ENCODE measurements at regions not wholly inside any gene's neighbourhood (a gene's known extent, or its start where the extent isn't known, plus 50 kb on each side); places are given as distances from the start of the nearest gene placed in this dataset.

GRCh38 chr3:174640932-174641331, 218.2 kb upstream of the NAALADL2 start:
- 60 to 80% methylated on average over 3 to 18 of the region's 18 CpGs for WGBS, 2 donors
- H3K27me3 ChIP-seq: peaks cover 4% of the 10 kb centered on the region

DNA sequence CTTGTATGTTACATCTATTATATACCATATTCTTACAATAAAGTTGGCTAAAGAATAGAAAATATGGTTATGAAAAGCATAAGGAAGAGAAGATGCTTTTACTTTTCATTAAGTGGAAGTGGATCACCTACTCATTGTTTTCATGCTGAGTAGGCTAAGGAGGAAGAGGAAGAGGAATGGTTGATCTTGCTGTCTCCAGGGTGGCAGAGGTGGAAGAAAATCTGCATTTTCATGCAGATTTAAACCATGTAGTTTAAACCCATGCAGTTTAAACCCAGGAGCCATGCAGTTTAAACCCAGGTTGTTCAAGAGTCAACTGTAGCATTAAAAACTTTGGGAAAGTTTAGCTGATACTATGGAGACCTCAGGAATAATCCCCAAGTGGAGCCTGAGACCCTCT, 214.8 kb upstream of the NAALADL2 start:
- DNase-seq: no peak

More at GRCh38 chr3:174640932-174641331, 218.2 kb upstream of the NAALADL2 start:
- Histone ChIP-seq H3K9me3 (no peaks in the 10 kb centered on the region), H3K4me3 (peak overlapping the region in 1 of 2 donors; percentile 18), H3K27ac (no peak overlapping the region), H3K36me3 (ENCODE audit: low read depth, missing control alignments) (no peaks in the 10 kb centered on the region), H3K4me1 (no peaks in the 10 kb centered on the region)
- TF ChIP-seq, protein P1, sequence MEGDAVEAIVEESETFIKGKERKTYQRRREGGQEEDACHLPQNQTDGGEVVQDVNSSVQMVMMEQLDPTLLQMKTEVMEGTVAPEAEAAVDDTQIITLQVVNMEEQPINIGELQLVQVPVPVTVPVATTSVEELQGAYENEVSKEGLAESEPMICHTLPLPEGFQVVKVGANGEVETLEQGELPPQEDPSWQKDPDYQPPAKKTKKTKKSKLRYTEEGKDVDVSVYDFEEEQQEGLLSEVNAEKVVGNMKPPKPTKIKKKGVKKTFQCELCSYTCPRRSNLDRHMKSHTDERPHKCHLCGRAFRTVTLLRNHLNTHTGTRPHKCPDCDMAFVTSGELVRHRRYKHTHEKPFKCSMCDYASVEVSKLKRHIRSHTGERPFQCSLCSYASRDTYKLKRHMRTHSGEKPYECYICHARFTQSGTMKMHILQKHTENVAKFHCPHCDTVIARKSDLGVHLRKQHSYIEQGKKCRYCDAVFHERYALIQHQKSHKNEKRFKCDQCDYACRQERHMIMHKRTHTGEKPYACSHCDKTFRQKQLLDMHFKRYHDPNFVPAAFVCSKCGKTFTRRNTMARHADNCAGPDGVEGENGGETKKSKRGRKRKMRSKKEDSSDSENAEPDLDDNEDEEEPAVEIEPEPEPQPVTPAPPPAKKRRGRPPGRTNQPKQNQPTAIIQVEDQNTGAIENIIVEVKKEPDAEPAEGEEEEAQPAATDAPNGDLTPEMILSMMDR (IDR thresholded peaks at IDR 0.05): no peak
- no peak for TF ChIP-seq POLR2A (IDR thresholded peaks at IDR 0.05)
- intact Hi-C loops (cut with DNase I; ENCODE audit: low total_unique reads): no loop called here
- no peak for DNase-seq

GRCh38 chr3:174651951-174652350, 207.2 kb upstream of the NAALADL2 start:
- TF ChIP-seq POLR2A (IDR thresholded peaks at IDR 0.05): no peak
- TF ChIP-seq, protein P1 (IDR thresholded peaks at IDR 0.05): no peak
- intact Hi-C loops (cut with DNase I; ENCODE audit: low total_unique reads): no loop called here
- 95 to 98% methylated on average over 2 of the region's 2 CpGs for WGBS, 2 donors
- Histone ChIP-seq H3K27ac (no peak overlapping the region), H3K9me3 (no peaks in the 10 kb centered on the region), H3K36me3 (ENCODE audit: low read depth, missing control alignments) (no peaks in the 10 kb centered on the region), H3K27me3 (no peaks in the 10 kb centered on the region), H3K4me1 (no peaks in the 10 kb centered on the region), H3K4me3 (no peak overlapping the region)
- no peak for DNase-seq

More for the DNA sequence above, 214.8 kb upstream of the NAALADL2 start:
- Histone ChIP-seq H3K36me3 (ENCODE audit: low read depth, missing control alignments) (no peaks in the 10 kb centered on the region), H3K4me1 (no peaks in the 10 kb centered on the region), H3K4me3 (no peak overlapping the region), H3K27me3 (no peaks in the 10 kb centered on the region), H3K9me3 (no peaks in the 10 kb centered on the region), H3K27ac (no peak overlapping the region)
- intact Hi-C loops (cut with DNase I; ENCODE audit: low total_unique reads): no loop called here
- TF ChIP-seq, protein P1 (IDR thresholded peaks at IDR 0.05): no peak
- TF ChIP-seq POLR2A (IDR thresholded peaks at IDR 0.05): no peak

DNA sequence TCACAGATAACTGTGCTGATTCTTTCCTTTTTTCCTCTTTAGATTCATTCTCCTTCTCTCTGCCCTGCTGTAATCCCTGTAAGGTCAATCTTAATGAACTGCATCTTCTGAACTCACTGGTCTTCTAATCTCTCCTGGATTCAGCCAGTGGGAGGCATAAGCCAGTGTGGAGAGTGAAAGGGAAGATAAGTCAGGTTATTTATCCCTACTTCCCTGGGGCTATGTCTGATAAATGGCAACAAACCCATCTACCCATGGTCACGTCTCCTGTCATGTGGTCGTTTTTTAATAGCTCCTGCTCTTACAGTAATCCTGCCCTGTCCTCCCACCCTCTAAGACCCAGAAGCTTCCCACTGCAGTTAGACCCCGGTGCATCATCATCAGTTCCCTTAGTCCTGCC, 199.6 kb upstream of the NAALADL2 start:
- Histone ChIP-seq H3K9me3 (no peaks in the 10 kb centered on the region), H3K36me3 (ENCODE audit: low read depth, missing control alignments) (no peaks in the 10 kb centered on the region), H3K4me1 (no peaks in the 10 kb centered on the region), H3K27me3 (no peaks in the 10 kb centered on the region), H3K4me3 (no peak overlapping the region), H3K27ac (no peak overlapping the region)
- DNase-seq: no peak
- TF ChIP-seq, protein P1 (IDR thresholded peaks at IDR 0.05): no peak
- TF ChIP-seq POLR2A (IDR thresholded peaks at IDR 0.05): no peak
- intact Hi-C loops (cut with DNase I; ENCODE audit: low total_unique reads): no loop called here
- 73 to 82% methylated on average over 3 of the region's 3 CpGs for WGBS, 2 donors

GRCh38 chr3:174662653-174663052, 196.5 kb upstream of the NAALADL2 start:
- Histone ChIP-seq H3K36me3 (ENCODE audit: low read depth, missing control alignments) (no peaks in the 10 kb centered on the region), H3K9me3 (no peaks in the 10 kb centered on the region), H3K27me3 (no peaks in the 10 kb centered on the region), H3K27ac (no peak overlapping the region), H3K4me1 (no peaks in the 10 kb centered on the region), H3K4me3 (no peak overlapping the region)
- WGBS, 2 donors: 95% methylated on average over 3 of the region's 3 CpGs
- TF ChIP-seq POLR2A (IDR thresholded peaks at IDR 0.05): no peak
- DNase-seq: no peak
- intact Hi-C loops (cut with DNase I; ENCODE audit: low total_unique reads): no loop called here
